ENCODE measurements at regions not wholly inside any gene's neighbourhood (a gene's known extent, or its start where the extent isn't known, plus 50 kb on each side); places are given as distances from the start of the nearest gene placed in this dataset.

DNA sequence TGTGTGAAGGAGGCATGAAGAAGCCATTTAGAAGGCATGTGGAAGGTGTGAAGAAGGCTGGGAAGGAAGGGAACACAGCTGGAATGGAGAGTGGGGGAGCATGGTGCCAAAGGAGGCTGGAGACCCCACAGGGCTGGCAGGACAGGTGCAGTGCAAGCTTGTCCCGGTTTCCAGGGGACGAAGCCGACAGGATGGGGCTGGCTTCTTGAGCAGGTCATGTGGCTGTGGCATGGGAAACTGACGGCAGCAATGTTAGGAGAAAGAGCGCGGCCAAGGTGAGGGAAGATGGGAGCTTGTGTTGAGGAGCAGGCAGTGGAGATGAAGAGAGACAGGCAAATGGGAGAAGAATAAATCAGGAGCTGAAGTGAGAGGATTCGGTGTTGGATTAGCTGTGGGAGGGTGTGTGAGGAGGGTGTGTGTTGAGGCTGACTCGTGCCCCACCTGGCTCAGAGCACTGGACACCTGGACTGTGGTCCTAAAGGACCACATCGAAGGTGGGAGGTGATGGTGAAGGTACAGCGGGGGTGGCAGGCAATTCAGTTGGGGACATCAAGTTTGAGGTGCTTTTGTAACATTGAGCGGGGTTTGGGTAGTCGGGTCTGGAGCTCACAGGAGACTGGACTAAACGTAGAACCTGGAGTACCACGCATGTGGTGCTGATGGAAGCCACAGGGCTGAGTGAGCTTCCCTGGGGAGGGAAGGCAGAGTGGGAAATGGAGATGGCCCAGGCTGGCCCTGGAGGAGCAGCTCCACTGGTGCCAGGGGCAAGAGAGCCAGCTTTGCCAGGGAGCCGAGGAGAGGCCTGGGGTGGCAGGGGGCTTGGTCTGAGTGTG is 165.6 kb upstream of the HDAC4 start:
- Histone ChIP-seq H3K4me3 (no peak overlapping the region), H3K27ac (no peak overlapping the region), H3K27me3 (peaks cover 0 to 36% (median 4%) of the 10 kb centered on the region in 9 donors), H3K36me3 (no peaks in the 10 kb centered on the region), H3K4me1 (no peaks in the 10 kb centered on the region), H3K9me3 (no peaks in the 10 kb centered on the region)
- 89 to 91% (median 89%) methylated on average over 15 of the region's 15 CpGs for WGBS, 4 donors
- intact Hi-C loops (cut with DNase I) = no loop called here
- ATAC-seq (no peak), DNase-seq (no peak)
- no peak for TF ChIP-seq POLR2A (IDR thresholded peaks at IDR 0.05)
- TF ChIP-seq, protein P1, sequence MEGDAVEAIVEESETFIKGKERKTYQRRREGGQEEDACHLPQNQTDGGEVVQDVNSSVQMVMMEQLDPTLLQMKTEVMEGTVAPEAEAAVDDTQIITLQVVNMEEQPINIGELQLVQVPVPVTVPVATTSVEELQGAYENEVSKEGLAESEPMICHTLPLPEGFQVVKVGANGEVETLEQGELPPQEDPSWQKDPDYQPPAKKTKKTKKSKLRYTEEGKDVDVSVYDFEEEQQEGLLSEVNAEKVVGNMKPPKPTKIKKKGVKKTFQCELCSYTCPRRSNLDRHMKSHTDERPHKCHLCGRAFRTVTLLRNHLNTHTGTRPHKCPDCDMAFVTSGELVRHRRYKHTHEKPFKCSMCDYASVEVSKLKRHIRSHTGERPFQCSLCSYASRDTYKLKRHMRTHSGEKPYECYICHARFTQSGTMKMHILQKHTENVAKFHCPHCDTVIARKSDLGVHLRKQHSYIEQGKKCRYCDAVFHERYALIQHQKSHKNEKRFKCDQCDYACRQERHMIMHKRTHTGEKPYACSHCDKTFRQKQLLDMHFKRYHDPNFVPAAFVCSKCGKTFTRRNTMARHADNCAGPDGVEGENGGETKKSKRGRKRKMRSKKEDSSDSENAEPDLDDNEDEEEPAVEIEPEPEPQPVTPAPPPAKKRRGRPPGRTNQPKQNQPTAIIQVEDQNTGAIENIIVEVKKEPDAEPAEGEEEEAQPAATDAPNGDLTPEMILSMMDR (IDR thresholded peaks at IDR 0.05) = no peak

GRCh38 chr2:239564587-239564986 is 163.8 kb upstream of the HDAC4 start:
- intact Hi-C loops (cut with DNase I) = no loop called here
- TF ChIP-seq, protein P1 (IDR thresholded peaks at IDR 0.05) = no peak
- TF ChIP-seq POLR2A (IDR thresholded peaks at IDR 0.05) = no peak
- Histone ChIP-seq H3K4me1 (no peaks in the 10 kb centered on the region), H3K9me3 (no peaks in the 10 kb centered on the region), H3K4me3 (no peak overlapping the region), H3K27ac (no peak overlapping the region), H3K27me3 (peaks cover 0 to 32% (median 0%) of the 10 kb centered on the region in 9 donors), H3K36me3 (no peaks in the 10 kb centered on the region)
- ATAC-seq (no peak), DNase-seq (no peak)
- 85 to 88% (median 86%) methylated on average over 10 of the region's 10 CpGs for WGBS, 4 donors

DNA sequence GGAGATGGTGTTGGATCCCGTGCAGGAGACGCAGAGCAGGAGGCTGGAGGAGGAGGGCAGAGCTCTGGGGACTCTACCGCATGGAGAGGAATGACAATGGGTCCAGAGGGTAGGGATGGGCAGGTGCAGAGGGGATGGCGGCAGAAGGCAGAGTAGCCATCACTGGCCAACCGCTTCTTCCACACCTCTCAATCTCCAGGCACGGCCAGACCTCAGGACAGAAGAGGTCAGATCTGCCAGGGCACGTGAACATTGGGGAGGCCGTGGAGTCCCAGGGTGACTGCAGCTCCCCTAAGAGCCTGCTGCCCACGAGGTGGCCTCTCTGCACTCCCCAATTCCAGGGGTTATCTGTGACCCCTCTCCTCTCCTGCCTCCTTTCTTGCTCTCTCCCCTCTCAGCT is 162.7 kb upstream of the HDAC4 start:
- no peaks in the 10 kb centered on the region for H3K4me1 ChIP-seq
- WGBS, 4 donors = 84 to 88% (median 87%) methylated on average over 9 of the region's 9 CpGs
- no peaks in the 10 kb centered on the region for H3K9me3 ChIP-seq
- DNase-seq (no peak), ATAC-seq (no peak)
- intact Hi-C loops (cut with DNase I) = no loop called here
- TF ChIP-seq, protein P1 (IDR thresholded peaks at IDR 0.05) = no peak
- TF ChIP-seq POLR2A (IDR thresholded peaks at IDR 0.05) = no peak
- H3K27ac ChIP-seq = no peak overlapping the region
- H3K4me3 ChIP-seq = no peak overlapping the region
- H3K36me3 ChIP-seq = no peaks in the 10 kb centered on the region
- H3K27me3 ChIP-seq = peaks cover 0 to 33% (median 0%) of the 10 kb centered on the region in 9 donors

DNA sequence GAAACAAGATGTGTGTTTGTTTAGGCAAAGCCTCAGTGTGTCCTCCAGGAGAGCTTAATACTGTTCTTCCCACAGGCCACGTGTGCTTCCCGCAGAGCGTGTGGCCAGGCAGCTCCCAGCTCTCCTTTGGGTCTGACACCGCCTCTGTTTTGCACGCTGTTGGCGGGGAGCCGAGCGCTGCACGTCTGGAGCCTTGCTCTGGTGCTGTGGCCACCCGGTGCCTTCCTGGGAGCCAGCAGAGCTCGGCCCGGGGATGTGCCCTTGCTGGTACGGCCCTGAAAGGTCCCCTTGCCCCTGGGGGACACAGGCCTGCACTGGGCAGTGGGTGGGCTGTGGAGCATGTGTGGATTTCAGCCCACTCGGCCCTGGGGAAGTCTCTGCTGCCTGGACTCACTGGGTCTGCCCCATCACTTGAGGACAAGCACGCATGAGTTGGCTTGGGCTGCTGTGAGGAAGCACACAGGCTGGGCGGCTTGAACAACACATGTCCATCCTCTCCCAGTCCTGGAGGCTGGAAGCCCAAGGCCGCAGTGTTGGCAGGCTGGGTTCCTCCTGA is 160.7 kb upstream of the HDAC4 start:
- WGBS, 4 donors = 75 to 86% (median 82%) methylated on average over 6 to 17 of the region's 17 CpGs
- Histone ChIP-seq H3K4me3 (no peak overlapping the region), H3K9me3 (no peaks in the 10 kb centered on the region), H3K27ac (no peak overlapping the region), H3K4me1 (no peaks in the 10 kb centered on the region), H3K27me3 (peaks cover 0 to 33% (median 0%) of the 10 kb centered on the region in 9 donors), H3K36me3 (no peaks in the 10 kb centered on the region)
- intact Hi-C loops (cut with DNase I) = no loop called here
- no peak for DNase-seq
- ATAC-seq = peak in 1 of 4 donors; percentile 24
- no peak for TF ChIP-seq POLR2A (IDR thresholded peaks at IDR 0.05)
